ENCODE measurements at regions not wholly inside any gene's neighbourhood (a gene's known extent, or its start where the extent isn't known, plus 50 kb on each side); places are given as distances from the start of the nearest gene placed in this dataset.

DNA sequence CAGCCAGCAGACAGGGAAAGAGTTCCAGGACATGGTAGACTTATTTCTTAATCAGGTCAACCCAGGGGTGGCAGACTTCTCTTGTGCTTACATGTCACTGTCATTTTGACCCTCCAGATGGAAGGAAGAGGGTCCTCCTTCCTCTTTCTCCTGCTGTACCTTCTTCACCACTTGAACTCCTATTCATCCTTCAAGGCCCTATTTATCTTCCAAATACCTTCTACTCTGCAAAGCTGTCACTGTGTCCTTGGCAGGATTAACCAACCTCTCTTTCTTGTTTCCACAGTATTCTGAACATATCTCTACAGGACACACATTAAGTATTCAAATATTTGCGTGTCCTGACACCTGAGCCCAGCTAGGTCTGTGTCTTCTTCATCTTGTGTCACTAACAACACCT, 163.1 kb downstream of the DICER1 start:
- no peak for DNase-seq

- no peak for DNase-seq
These were observed 165.3 kb downstream of the DICER1 start for GRCh38 chr14:94992046-94992445.

- DNase-seq: no peak
These were observed 167.4 kb downstream of the DICER1 start for GRCh38 chr14:94989946-94990345.

DNA sequence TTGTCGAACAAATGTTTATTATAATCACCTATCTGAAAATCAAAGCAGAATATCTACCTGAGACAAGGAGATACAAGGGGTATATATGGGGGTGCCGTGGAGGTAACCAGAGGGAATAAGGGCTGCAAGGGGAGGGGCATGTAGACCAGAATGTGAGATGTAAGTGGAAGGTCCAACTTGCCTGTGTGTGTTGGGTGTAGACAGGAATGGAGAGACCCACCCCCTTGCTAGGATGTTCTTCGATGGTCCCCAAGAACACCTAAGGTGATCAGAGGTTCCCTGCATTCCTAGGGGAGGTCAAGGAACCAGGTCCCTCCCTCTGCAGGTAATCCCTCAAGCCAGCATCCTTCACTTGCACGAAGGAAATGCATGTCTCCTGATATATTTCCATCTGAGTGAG, 167.9 kb downstream of the DICER1 start:
- DNase-seq: no peak

DNA sequence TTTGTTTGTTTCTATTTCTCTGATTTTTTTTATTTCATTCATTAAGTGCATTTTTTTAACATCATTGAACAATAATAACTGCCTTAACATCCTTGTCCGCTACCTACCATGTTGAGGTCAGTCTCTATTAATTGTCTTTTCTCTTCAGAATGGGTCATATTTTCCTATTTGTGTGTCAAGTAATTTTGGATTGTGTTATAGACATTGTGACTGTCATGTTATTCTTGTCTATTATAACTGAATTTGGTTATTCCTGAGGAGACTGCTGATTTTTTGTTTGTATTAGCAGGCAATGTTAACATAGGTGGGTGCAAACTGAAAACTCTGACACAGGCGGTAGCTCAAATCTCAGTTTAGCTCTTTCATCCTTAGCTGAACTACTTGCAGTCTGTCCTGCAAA, 169.9 kb downstream of the DICER1 start:
- DNase-seq: no peak

- no peak for DNase-seq
These were observed 177.4 kb downstream of the DICER1 start for GRCh38 chr14:94979891-94980290.

- no peak for DNase-seq
These were observed 180.3 kb downstream of the DICER1 start for GRCh38 chr14:94977016-94977415.

GRCh38 chr14:94975366-94975765, 182.0 kb downstream of the DICER1 start:
- no peak for DNase-seq

DNA sequence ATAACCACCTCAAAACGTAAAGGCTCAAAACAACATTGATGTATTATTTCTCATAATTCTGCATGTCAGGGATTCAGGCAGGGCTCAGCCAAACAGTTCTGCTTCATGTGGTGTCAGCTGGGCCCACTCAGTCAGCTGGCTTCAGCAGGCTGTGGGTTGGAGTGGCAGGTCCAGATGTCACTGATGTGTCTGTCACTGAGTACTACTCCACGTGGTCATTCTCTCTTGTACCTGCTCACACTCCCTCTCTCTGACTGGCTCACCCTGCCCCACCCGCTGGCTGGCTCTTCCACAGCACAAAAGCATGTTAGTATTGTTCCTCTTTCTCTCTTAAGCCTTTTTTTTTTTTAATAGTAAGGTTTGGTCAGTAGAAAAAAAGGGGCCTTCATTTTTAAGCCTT, 182.4 kb downstream of the DICER1 start:
- no peak for DNase-seq

DNA sequence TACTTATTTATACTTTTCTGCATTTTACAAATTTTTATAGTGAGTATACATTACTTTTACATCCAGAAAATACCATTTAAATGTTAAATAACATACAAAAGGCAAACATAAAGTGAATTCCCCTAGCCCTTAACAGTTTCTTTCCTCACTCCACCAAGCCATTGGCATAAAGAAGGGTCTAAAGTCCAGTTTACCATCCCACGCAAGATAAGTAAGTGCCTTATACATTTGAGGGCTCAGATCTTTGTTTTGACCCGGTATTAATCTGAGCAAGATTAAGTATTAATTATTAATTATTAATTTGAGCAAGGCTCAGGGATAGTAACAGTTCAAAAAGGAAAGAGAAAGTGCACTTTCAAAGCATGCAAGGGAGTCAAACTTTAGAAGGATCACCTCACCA, 182.9 kb downstream of the DICER1 start:
- no peak for DNase-seq

- no peak for DNase-seq
These were observed 185.6 kb downstream of the DICER1 start for GRCh38 chr14:94971750-94972149.

- DNase-seq: no peak
These were observed 186.2 kb downstream of the DICER1 start for GRCh38 chr14:94970941-94971730.

DNA sequence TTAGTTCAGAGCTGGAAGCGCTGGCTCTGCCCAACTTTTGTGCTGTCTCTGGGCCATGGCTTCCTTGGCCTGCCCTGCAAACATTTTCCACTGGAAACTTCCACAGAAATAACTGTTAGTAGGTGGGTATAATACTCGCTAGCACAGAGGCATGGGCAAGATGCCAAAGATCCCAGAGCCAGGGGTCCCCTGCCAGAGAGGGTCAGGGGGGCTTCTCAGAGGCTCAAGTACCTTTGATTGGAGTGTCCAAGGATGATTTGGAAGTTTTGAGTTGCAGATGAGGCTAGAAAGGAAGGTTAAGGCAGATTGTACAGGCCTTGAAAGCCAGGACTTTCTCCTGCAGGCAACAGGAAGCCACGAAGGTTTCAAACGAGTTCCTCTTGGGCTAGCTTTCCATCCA, 187.6 kb downstream of the DICER1 start:
- DNase-seq: no peak

- no peak for DNase-seq
These were observed 190.5 kb downstream of the DICER1 start for GRCh38 chr14:94966868-94967267.

- no peak for DNase-seq
These were observed 191.0 kb downstream of the DICER1 start for GRCh38 chr14:94966344-94966743.

DNA sequence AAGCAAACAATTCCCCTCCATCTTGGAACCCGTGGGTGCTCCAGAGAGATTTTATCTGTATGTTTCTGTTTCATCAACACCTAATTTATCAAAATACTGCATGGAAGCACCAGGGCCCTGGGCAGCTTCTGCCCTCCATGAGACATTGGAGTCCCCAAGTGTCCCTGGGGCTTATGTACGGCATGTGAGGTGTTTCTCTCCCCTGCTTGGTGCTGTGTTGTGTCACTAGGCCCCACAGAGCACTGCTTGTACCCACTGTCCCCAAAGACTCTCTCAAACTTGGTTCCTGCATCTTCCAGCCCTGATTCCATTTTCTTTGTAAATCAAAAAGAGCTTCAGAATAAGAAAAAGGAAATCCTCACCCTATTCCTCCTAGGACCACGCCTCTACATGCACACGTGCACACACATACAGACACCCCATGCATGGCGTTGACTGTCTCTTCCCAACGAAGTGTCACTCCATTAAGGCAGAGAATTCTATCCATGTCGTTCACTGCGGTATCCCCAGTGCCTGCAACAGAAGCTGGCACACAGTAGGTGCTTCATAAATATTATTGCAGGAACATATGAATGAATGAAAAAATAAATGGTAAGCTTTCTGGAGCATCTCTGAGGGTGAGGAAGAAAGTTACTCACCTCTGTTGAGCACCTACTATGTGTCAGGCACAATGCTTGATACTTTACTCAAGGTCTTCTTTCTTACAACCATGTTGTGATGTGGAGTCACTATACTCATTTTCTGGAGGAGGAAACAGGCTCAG, 191.6 kb downstream of the DICER1 start:
- DNase-seq: no peak

GRCh38 chr14:94964931-94965330, 192.4 kb downstream of the DICER1 start:
- no peak for DNase-seq

DNA sequence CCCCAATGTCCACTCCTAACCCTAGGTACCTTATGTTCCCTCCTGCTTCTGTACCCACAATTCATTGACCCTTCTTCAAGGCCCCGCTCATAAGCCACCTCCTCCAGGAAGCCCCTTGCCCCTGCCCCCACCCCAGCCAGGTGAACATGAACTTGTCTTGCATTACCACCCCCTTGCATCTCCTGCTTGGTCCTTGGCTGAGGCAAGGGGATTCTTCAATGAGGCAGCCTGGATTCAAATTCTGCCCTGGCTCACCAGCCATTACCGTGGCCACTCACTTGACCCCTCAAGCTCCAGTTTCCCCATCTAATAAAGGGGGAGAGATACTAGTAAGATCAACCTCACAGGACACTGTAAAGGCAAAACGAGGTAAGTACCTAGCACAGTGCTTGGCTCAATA, 193.1 kb downstream of the DICER1 start:
- no peak for DNase-seq

DNA sequence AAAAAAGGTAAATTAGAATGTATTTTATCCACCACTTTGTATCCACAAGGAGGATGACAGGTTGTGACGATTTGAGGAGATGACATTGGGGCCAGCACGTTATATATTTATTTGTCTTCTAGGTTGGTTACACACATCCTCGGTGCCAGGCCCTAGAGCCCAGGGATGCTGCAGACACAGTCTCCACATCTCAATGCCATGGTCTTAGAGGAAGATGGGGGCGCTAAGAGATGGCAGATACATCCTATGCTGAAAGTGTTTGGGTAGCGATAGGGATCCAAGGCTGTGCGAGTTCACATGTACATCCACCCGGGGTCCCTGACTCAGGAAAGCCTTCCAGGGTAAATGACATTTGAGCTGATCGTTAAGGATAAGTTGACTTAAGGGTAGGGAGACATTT, 193.1 kb upstream of the GSC start:
- DNase-seq: no peak

DNA sequence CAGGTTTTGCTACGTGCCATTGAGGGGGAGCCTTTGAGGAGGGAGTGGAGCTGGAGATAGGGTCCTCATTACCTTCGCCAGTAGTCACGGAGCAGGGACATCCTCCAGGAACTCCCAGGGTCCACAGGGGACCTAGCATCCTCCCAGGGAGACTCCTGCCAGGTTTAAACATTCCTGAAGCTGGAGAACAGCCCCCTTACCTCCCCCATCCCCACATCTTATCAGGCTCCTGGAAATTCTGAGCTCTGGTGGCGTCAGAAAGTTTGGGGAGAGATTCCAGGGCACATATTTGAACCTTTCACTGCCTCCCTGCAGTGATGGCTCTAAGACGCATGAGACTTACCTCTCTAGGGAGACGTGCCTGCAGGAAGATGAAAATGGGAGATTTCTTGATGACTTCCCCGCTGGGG, 192.3 kb upstream of the GSC start:
- no peak for DNase-seq

GRCh38 chr14:94961386-94962165, 191.7 kb upstream of the GSC start:
- DNase-seq: no peak

- no peak for DNase-seq
These were observed 190.5 kb upstream of the GSC start for GRCh38 chr14:94960285-94961001.

Data from right kidney (tissue), 1 donor.